Liver (tissue), 8 donors: ENCODE measurements at regions not wholly inside any gene's neighbourhood (a gene's known extent, or its start where the extent isn't known, plus 50 kb on each side); places are given as distances from the start of the nearest gene placed in this dataset.

Source experiments
- DNase-seq: peaks from one replicate; pipeline ENCODE4 v3.0.0-alpha.2; 2017; ENCODE audit warnings: low spot score
- H3K27ac ChIP-seq, 2 donors: one replicate each; pipeline ENCODE4 v1.7.0; 2013; ENCODE audit warnings: inconsistent platforms in 2 of 2, low read length in 2 of 2, control low read depth in 1 of 2, low read depth in 1 of 2, mild to moderate bottlenecking in 1 of 2
- H3K27me3 ChIP-seq, 4 donors: one replicate each; pipeline versions ENCODE4 v1.6.1 to v1.7.0; 2013; ENCODE audit warnings: low read length in 3 of 4, inconsistent platforms in 1 of 4, mild to moderate bottlenecking in 1 of 4, moderate library complexity in 1 of 4; ENCODE audit not compliant: control insufficient read depth in 4 of 4, insufficient read depth in 4 of 4
- H3K36me3 ChIP-seq, 4 donors: one replicate each; pipeline versions ENCODE4 v1.6.1 to v1.7.0; 2013; ENCODE audit warnings: low read length in 3 of 4, mild to moderate bottlenecking in 3 of 4, low read depth in 1 of 4, moderate library complexity in 1 of 4; ENCODE audit not compliant: control insufficient read depth in 4 of 4, insufficient read depth in 3 of 4
- H3K4me1 ChIP-seq, 4 donors: one replicate each; pipeline versions ENCODE4 v1.6.1 to v1.7.0; 2013; ENCODE audit warnings: low read length in 3 of 4, mild to moderate bottlenecking in 3 of 4, moderate library complexity in 1 of 4; ENCODE audit not compliant: control insufficient read depth in 4 of 4, insufficient read depth in 4 of 4
- H3K4me3 ChIP-seq, 3 donors: one replicate each; pipeline versions ENCODE4 v1.6.1 to v1.7.0; 2013; ENCODE audit warnings: low read length in 3 of 3, control low read depth in 1 of 3, low read depth in 1 of 3, mild to moderate bottlenecking in 1 of 3
- H3K9ac ChIP-seq, 2 donors: one replicate each; pipeline ENCODE4 v1.7.0; 2013; ENCODE audit warnings: low read length in 2 of 2, mild to moderate bottlenecking in 2 of 2, moderate library complexity in 2 of 2, control low read depth in 1 of 2, low read depth in 1 of 2
- H3K9me3 ChIP-seq, 4 donors: one replicate each; pipeline versions ENCODE4 v1.6.1 to v1.7.0; 2013; ENCODE audit warnings: low read length in 3 of 4; ENCODE audit not compliant: control insufficient read depth in 4 of 4
- ATF3 ChIP-seq: IDR thresholded peaks from 2 replicates; pipeline ENCODE4 v1.6.1; 2016; ENCODE audit warnings: antibody characterized with exemption
- CTCF ChIP-seq: fragments of 150-350 bp; IDR thresholded peaks from 2 replicates; pipeline ENCODE4 v1.5.1; 2017; ENCODE audit warnings: improper control_type of control experiment, low read depth, low read length; ENCODE audit not compliant: missing input control
- EGR1 ChIP-seq, 2 donors: IDR thresholded peaks; 2 replicates each; pipeline ENCODE4 v1.6.1; 2016 to 2018; ENCODE audit warnings: antibody characterized with exemption in 2 of 2, low read depth in 2 of 2
- FOXA1 ChIP-seq: IDR thresholded peaks from 2 replicates; pipeline ENCODE4 v1.6.1; 2016; ENCODE audit warnings: antibody characterized with exemption
- FOXA2 ChIP-seq: IDR thresholded peaks from 2 replicates; pipeline ENCODE4 v1.6.1; 2016; ENCODE audit warnings: antibody characterized with exemption
- GABPA ChIP-seq, 2 donors: IDR thresholded peaks in 1 of 2; conservative IDR thresholded peaks in 1 of 2; 2 replicates each; pipeline ENCODE4 v1.6.1; 2016; ENCODE audit warnings: antibody characterized with exemption in 2 of 2, mild to moderate bottlenecking in 1 of 2, moderate library complexity in 1 of 2
- HNF4A ChIP-seq, 2 donors: conservative IDR thresholded peaks; 2 replicates each; pipeline ENCODE4 v1.6.1; 2016; ENCODE audit warnings: antibody characterized with exemption in 2 of 2, mild to moderate bottlenecking in 2 of 2
- HNF4G ChIP-seq: IDR thresholded peaks from 2 replicates; pipeline ENCODE4 v1.6.1; 2016; ENCODE audit warnings: antibody characterized with exemption
- JUND ChIP-seq, 2 donors: IDR thresholded peaks; 2 replicates each; pipeline ENCODE4 v1.6.1; 2016; ENCODE audit warnings: antibody characterized with exemption in 2 of 2
- MAX ChIP-seq: IDR thresholded peaks from 2 replicates; pipeline ENCODE4 v1.6.1; 2016; ENCODE audit warnings: antibody characterized with exemption
- NR2F2 ChIP-seq: IDR thresholded peaks from 2 replicates; pipeline ENCODE4 v1.6.1; 2016; ENCODE audit warnings: antibody characterized with exemption
- RAD21 ChIP-seq, 2 donors: IDR thresholded peaks; 2 replicates each; pipeline ENCODE4 v1.6.1; 2016; ENCODE audit warnings: antibody characterized with exemption in 2 of 2, mild to moderate bottlenecking in 2 of 2
- REST ChIP-seq: IDR thresholded peaks from 2 replicates; pipeline ENCODE4 v1.6.1; 2016; ENCODE audit warnings: antibody characterized with exemption, mild to moderate bottlenecking
- RXRA ChIP-seq, 2 donors: IDR thresholded peaks; 2 replicates each; pipeline ENCODE4 v1.6.1; 2017 to 2018; ENCODE audit warnings: antibody characterized with exemption in 2 of 2, mild to moderate bottlenecking in 1 of 2
- SP1 ChIP-seq: IDR thresholded peaks from 2 replicates; pipeline ENCODE4 v1.6.1; 2018; ENCODE audit warnings: antibody characterized with exemption, mild to moderate bottlenecking
- TAF1 ChIP-seq: conservative IDR thresholded peaks from 2 replicates; pipeline ENCODE4 v1.6.1; 2016; ENCODE audit warnings: antibody characterized with exemption, mild to moderate bottlenecking
- YY1 ChIP-seq: IDR thresholded peaks from 2 replicates; pipeline ENCODE4 v1.6.1; 2016; ENCODE audit warnings: antibody characterized with exemption, mild to moderate bottlenecking
- ZBTB33 ChIP-seq: IDR thresholded peaks from 2 replicates; pipeline ENCODE4 v1.6.1; 2016; ENCODE audit warnings: antibody characterized with exemption
- WGBS: extraction: QIAGEN DNeasy Blood & Tissue Kit; methylation state at CpG from one replicate; pipeline ENCODE4 v1.1.7; 2013; 5-methylcytosine and 5-hydroxymethylcytosine counted together
- donor health status: healthy.
- donor health status: healthy.
- donor health status: healthy.
- donor health status: healthy.
- donor health status: healthy.

- Histone ChIP-seq H3K9me3 (no peaks in the 10 kb centered on the region), H3K27me3 (no peaks in the 10 kb centered on the region), H3K36me3 (no peaks in the 10 kb centered on the region), H3K4me1 (no peaks in the 10 kb centered on the region), H3K9ac (no peak overlapping the region), H3K27ac (no peak overlapping the region), H3K4me3 (no peak overlapping the region)
- DNase-seq, result no peak
- TF ChIP-seq RAD21 (IDR thresholded peaks at IDR 0.05) (no peak), REST (no peak), MAX (no peak), TAF1 (no peak), ATF3 (no peak), EGR1 (IDR thresholded peaks at IDR 0.05; ENCODE audit: low read depth in 2 of 2) (no peak), GABPA (IDR thresholded peaks at IDR 0.05 in 1 of 2, conservative IDR thresholded peaks at IDR 0.05 in 1 of 2) (no peak), YY1 (no peak), ZBTB33 (no peak), HNF4A (conservative IDR thresholded peaks at IDR 0.05) (no peak), FOXA2 (no peak), SP1 (no peak), NR2F2 (no peak), FOXA1 (no peak), RXRA (IDR thresholded peaks at IDR 0.05) (no peak), JUND (IDR thresholded peaks at IDR 0.05) (no peak), CTCF (no peak), HNF4G (no peak)
- 82% methylated on average over 1 of the region's 1 CpG for WGBS
These were observed 192.0 kb downstream of the SYT10 start for GRCh38 chr12:33247625-33248024.

GRCh38 chr12:33245434-33245833 is 194.2 kb downstream of the SYT10 start:
- Histone ChIP-seq H3K36me3 (no peaks in the 10 kb centered on the region), H3K4me1 (no peaks in the 10 kb centered on the region), H3K27me3 (no peaks in the 10 kb centered on the region), H3K9ac (no peak overlapping the region), H3K27ac (no peak overlapping the region), H3K4me3 (no peak overlapping the region), H3K9me3 (no peaks in the 10 kb centered on the region)
- WGBS, result 61% methylated on average over 4 of the region's 4 CpGs
- DNase-seq, result no peak
- TF ChIP-seq REST, result no peak
- no peak for TF ChIP-seq ZBTB33
- TF ChIP-seq NR2F2, result no peak
- no peak for TF ChIP-seq SP1
- no peak for TF ChIP-seq JUND (IDR thresholded peaks at IDR 0.05)
- no peak for TF ChIP-seq TAF1
- no peak for TF ChIP-seq RAD21 (IDR thresholded peaks at IDR 0.05)
- no peak for TF ChIP-seq FOXA1
- no peak for TF ChIP-seq EGR1 (IDR thresholded peaks at IDR 0.05; ENCODE audit: low read depth in 2 of 2)
- no peak for TF ChIP-seq RXRA (IDR thresholded peaks at IDR 0.05)
- no peak for TF ChIP-seq HNF4G
- TF ChIP-seq MAX, result no peak
- TF ChIP-seq YY1, result no peak
